NCI-H748 (cell line): ENCODE measurements at regions not wholly inside any gene's neighbourhood (a gene's known extent, or its start where the extent isn't known, plus 50 kb on each side); places are given as distances from the start of the nearest gene placed in this dataset.

ENCODE experiments used
- DNase-seq: peaks from one replicate; lab custom pipeline; 2025; ENCODE audit not compliant: unreplicated experiment; lab: John Stamatoyannopoulos, UW

GRCh38 chr12:13597837-13598236 is 383.6 kb downstream of the GRIN2B start:
- no peak for DNase-seq

- DNase-seq, result no peak
Observed at GRCh38 chr12:13597166-13597565, 384.2 kb downstream of the GRIN2B start.

DNA sequence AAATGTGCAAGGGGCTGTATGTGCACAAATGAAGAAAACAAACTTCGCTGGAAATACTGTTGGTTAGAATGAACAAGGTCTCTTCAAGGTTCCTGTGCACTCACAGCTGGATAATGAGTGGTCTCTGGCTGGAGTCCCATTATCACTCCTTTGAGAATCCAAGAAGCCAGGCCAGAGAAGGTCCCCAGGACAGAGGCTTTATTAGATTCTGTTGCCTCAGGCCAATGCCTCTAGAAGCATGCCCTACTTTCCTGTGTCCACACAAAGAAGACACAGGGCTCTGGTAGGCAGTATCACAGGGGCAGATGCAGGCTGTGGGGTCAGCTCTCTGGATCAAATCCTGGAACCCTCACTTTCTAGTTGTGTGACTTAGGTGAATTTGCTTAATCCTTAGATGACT is 384.7 kb downstream of the GRIN2B start:
- DNase-seq, result no peak

DNA sequence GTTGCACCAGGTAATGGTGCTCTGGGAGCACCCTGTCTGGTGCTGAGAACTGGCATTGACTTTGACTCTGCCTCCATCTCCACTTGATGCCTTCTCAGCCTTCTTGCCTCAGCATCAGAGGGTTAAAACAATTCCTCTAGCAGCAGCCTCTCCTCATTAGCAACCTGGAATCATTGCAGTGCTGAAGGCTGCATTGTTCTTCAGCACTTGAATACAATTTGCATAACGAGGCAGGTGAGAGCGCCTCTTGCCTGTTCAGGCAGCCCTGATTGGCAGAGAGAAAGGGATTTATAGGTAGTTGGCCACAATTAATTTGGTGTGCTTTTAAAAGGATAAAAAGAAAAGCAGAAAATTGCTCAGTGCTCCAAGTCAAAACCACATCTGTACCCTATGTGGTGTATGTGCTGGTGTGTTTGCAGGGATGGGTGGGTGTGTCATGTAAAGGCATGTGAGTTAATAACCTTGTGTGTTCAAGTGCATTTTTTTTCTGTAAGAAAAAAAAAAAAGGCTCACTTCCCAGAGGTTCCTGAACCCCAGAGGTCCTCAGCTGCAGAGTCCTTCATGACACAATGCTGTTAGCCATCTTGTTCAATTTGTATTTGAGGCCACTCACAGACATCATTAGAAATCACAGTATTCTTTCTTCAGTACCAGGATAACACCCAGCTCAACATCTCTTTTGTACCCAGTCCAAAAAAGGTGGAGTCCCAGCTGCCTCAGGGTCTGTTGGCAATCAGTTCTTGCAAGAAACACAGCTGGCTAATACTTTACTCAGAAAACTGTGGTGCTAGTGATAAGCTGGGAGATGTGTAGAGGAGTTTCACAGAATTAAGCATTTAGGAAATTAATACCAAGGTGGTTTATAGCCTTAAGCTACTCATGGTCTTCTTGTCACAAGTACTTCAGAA is 385.6 kb downstream of the GRIN2B start:
- no peak for DNase-seq

- DNase-seq, result no peak
Observed at GRCh38 chr12:13594731-13595514, 386.5 kb downstream of the GRIN2B start.

GRCh38 chr12:13592063-13592942 is 389.1 kb downstream of the GRIN2B start:
- no peak for DNase-seq

- DNase-seq, result no peak
Observed at GRCh38 chr12:13591488-13591887, 389.9 kb downstream of the GRIN2B start.

DNA sequence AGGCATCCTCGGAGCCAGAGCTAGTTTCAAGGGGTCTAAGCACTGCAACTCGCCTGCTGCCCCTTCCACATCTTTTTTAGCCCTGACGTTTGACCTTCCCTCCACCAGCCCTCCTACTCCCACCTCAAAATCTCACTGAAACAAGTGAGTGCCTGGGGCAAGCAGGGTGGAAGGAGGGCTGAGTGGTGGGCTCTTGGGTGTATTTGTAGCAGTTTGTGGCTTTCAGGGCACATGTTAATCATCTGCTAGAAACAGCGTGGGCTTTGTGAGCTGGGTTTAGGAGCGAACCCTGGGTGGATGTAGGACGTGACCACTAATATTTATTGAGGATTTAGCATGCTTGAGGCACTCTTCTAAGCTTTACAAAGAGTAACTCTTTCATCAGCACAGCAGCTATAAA is 390.3 kb downstream of the GRIN2B start:
- no peak for DNase-seq

DNA sequence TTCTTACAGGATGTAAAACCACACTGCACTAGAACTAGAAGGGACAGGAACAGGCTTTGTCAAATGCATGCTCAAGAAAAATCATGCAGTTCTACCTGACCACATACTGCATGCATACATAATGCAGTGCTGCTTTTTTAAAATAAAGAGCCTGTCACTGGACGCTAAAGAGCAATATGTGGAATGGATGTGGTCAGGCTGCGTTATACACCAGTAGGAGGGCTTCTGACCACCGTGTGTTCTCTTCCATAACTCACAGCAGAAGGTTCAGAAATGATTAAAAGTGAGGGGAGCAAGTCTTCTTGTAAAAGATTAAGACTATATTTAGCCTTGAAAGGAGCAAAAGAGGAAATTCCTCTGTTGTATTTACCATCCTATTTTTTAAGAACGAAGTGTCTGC is 392.0 kb downstream of the EMP1 start:
- no peak for DNase-seq

DNA sequence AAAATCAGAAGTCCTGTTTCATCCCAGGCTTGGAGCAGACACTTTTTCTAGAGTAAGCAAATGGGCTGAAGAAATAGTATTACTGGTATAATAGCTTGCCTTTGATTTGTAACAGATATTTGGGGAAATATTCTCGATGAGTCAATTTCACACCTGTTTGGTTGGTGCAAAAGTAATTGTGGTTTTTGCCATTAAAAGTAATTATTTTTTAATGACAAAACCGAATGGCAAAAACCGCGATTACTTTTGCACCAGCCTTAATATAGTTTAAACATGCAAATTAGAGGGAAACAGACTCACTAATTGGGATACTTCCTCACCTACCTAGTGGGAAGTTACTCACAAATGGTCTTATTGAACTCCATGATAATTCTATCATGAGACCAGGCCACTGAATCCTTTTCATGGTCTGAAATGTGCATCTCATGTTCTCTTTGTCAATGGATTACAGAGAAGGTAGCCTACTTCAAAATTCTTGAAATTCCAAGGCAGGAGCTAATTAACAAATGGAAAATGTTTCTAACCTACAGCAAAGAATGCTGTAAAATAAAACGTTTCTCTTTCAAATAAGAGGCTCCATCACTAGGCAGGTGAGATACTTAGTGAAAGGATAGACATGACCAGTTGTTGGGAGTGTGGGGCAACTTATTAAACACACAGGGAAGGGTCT is 391.3 kb downstream of the EMP1 start:
- DNase-seq, result no peak

GRCh38 chr12:13586361-13586760 is 389.8 kb downstream of the EMP1 start:
- no peak for DNase-seq

GRCh38 chr12:13584541-13584940 is 388.0 kb downstream of the EMP1 start:
- DNase-seq, result no peak

GRCh38 chr12:13583630-13584029 is 387.1 kb downstream of the EMP1 start:
- DNase-seq, result no peak

DNA sequence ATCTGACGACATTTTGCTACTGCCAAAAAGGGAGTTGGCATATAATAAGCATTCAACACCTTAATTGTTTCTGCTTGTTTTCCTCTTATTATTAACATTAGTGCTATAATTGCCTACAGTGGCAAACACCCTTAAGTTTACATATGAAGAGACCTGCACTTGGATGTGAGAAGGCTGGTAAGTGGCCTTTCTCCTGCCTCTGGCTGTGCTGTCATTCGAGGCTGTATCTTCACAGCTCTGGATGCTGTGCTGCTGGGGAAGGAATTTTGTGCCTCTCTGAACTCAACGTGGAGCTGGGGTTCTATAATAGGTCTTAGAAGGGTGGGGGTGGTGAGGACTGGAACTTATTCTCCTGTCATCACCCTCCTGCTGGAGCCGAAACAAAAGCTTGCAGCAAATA is 385.9 kb downstream of the EMP1 start:
- DNase-seq, result no peak

DNA sequence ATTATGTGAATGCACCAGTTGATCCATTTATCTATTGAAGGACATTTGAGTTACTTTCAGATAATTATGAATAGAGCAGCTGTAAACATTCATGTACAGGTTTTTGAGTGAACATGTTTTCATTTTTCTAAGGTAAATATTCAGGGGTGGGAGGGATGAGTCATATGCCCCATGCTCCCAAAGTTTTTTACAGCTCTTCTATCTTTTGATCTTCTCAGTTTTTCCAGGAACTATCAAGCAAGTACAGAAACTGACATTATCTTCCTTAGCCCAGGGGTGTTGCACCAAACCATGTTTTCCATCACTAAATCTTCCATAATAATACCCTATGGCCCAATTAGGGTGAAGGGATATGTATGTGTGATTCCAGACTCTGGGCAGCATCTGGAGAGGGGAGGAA is 384.5 kb downstream of the EMP1 start:
- DNase-seq, result no peak

DNA sequence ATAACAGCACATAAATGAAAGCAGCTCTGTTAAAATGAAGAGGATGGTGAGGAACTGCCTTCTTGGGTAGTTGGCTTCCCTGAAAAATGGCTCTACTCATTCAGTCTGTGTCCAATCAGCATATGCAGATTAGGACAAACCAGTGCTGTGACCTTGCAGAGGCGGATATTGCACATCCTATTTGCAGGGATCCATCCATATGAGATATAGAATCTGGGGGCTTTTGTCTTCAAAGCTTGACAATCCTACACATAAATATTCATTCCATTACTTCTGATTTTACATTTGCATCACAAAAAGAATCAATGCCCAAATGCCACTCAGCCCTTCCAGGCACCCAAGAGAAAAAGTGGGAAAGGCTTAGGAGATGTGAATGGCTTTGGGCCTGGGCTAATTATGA is 383.7 kb downstream of the EMP1 start:
- DNase-seq, result no peak

- no peak for DNase-seq
Observed at GRCh38 chr12:13576935-13577500, 380.5 kb downstream of the EMP1 start.

GRCh38 chr12:13573698-13574321 is 377.3 kb downstream of the EMP1 start:
- no peak for DNase-seq

DNA sequence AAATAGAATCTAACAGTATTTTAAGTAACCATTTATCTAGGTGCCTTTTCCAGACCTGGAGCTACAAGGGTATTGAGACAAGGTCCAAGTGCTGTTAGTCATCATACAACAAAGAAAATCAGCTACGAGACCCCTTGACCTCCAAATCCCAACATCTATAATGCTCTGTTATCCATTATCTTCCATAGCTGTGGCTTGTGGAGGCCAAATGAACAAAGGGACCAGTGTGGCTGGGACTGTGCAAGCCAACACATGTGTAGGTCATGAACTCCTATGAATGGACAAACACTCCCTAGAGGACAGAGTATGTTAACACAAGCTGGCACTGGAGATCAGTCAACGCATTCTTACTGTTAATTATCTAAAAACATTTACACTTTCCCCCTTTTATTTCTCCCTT is 374.5 kb downstream of the EMP1 start:
- no peak for DNase-seq
